ENCODE measurements at regions not wholly inside any gene's neighbourhood (a gene's known extent, or its start where the extent isn't known, plus 50 kb on each side); places are given as distances from the start of the nearest gene placed in this dataset.

GRCh38 chr5:159630545-159630944, 285.7 kb upstream of the ADRA1B start:
- H3K4me1 Mint-ChIP-seq (ENCODE audit: unreplicated experiment) = no peaks in the 10 kb centered on the region
- no peak overlapping the region for H3K4me3 Mint-ChIP-seq (ENCODE audit: unreplicated experiment)
- H3K9me3 Mint-ChIP-seq (ENCODE audit: unreplicated experiment) = no peaks in the 10 kb centered on the region
- H3K27me3 Mint-ChIP-seq (ENCODE audit: unreplicated experiment) = peaks cover 3% of the 10 kb centered on the region
- no peak for TF ChIP-seq CTCF (IDR thresholded peaks at IDR 0.05; ENCODE audit: unreplicated experiment)
- no peak for DNase-seq (ENCODE audit: low spot score)
- H3K27ac Mint-ChIP-seq (ENCODE audit: unreplicated experiment) = no peak overlapping the region
- no peaks in the 10 kb centered on the region for H3K36me3 Mint-ChIP-seq (ENCODE audit: low read depth, unreplicated experiment)

GRCh38 chr5:159631001-159631400, 285.3 kb upstream of the ADRA1B start:
- TF ChIP-seq CTCF (IDR thresholded peaks at IDR 0.05; ENCODE audit: unreplicated experiment) = no peak
- no peak for DNase-seq (ENCODE audit: low spot score)
- Mint-ChIP-seq H3K36me3 (ENCODE audit: low read depth, unreplicated experiment) (no peaks in the 10 kb centered on the region), H3K9me3 (ENCODE audit: unreplicated experiment) (no peaks in the 10 kb centered on the region), H3K27me3 (ENCODE audit: unreplicated experiment) (peaks cover 3% of the 10 kb centered on the region), H3K4me1 (ENCODE audit: unreplicated experiment) (no peaks in the 10 kb centered on the region), H3K4me3 (ENCODE audit: unreplicated experiment) (no peak overlapping the region), H3K27ac (ENCODE audit: unreplicated experiment) (no peak overlapping the region)

GRCh38 chr5:159632866-159633265, 283.4 kb upstream of the ADRA1B start:
- H3K9me3 Mint-ChIP-seq (ENCODE audit: unreplicated experiment) = no peaks in the 10 kb centered on the region
- no peaks in the 10 kb centered on the region for H3K36me3 Mint-ChIP-seq (ENCODE audit: low read depth, unreplicated experiment)
- H3K27ac Mint-ChIP-seq (ENCODE audit: unreplicated experiment) = no peak overlapping the region
- H3K4me3 Mint-ChIP-seq (ENCODE audit: unreplicated experiment) = no peak overlapping the region
- H3K27me3 Mint-ChIP-seq (ENCODE audit: unreplicated experiment) = peaks cover 3% of the 10 kb centered on the region
- DNase-seq (ENCODE audit: low spot score) = no peak
- TF ChIP-seq CTCF (IDR thresholded peaks at IDR 0.05; ENCODE audit: unreplicated experiment) = no peak
- H3K4me1 Mint-ChIP-seq (ENCODE audit: unreplicated experiment) = no peaks in the 10 kb centered on the region

- Mint-ChIP-seq H3K9me3 (ENCODE audit: unreplicated experiment) (no peaks in the 10 kb centered on the region), H3K4me3 (ENCODE audit: unreplicated experiment) (no peak overlapping the region), H3K27me3 (ENCODE audit: unreplicated experiment) (no peaks in the 10 kb centered on the region), H3K4me1 (ENCODE audit: unreplicated experiment) (no peaks in the 10 kb centered on the region), H3K36me3 (ENCODE audit: low read depth, unreplicated experiment) (no peaks in the 10 kb centered on the region), H3K27ac (ENCODE audit: unreplicated experiment) (no peak overlapping the region)
- no peak for DNase-seq (ENCODE audit: low spot score)
- TF ChIP-seq CTCF (IDR thresholded peaks at IDR 0.05; ENCODE audit: unreplicated experiment) = no peak
Observed at GRCh38 chr5:159638481-159638880, 277.8 kb upstream of the ADRA1B start.

DNA sequence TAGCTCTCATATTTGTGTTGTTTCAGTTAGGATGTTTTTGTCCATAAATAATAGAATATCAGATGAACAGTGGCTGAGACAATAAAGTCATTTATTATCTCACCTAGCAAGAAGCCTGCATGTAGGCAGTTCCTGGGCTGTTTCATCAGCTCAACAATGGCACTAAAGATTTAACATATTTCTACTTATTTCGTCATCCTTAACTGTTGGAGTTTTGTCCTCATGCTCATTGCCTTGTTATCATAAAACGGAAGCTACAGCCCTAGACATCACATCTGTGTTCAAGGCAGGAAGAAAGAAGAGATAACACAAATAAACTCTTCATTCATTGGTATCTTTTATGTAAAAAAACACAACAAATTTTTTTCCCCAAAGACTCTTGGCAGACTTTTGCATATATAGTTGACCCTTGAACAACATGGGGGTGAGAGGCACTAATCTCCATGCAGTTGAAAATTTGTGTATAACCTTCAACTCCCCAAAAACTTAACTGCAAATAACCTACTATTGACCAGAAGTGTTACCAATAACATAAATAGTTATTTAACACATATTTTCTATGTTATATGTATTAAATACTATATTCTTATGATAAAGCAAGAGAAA, 277.2 kb upstream of the ADRA1B start:
- no peak for DNase-seq (ENCODE audit: low spot score)
- no peak for TF ChIP-seq CTCF (IDR thresholded peaks at IDR 0.05; ENCODE audit: unreplicated experiment)
- no peaks in the 10 kb centered on the region for H3K9me3 Mint-ChIP-seq (ENCODE audit: unreplicated experiment)
- no peaks in the 10 kb centered on the region for H3K36me3 Mint-ChIP-seq (ENCODE audit: low read depth, unreplicated experiment)
- no peaks in the 10 kb centered on the region for H3K4me1 Mint-ChIP-seq (ENCODE audit: unreplicated experiment)
- H3K27ac Mint-ChIP-seq (ENCODE audit: unreplicated experiment) = no peak overlapping the region
- no peak overlapping the region for H3K4me3 Mint-ChIP-seq (ENCODE audit: unreplicated experiment)
- H3K27me3 Mint-ChIP-seq (ENCODE audit: unreplicated experiment) = no peaks in the 10 kb centered on the region
